GM19025 (cell line): ENCODE measurements at regions not wholly inside any gene's neighbourhood (a gene's known extent, or its start where the extent isn't known, plus 50 kb on each side); places are given as distances from the start of the nearest gene placed in this dataset.

Source experiments
- ATAC-seq: cut with Tn5 transposase; IDR thresholded peaks from one replicate; pipeline ENCODE4 v1.9.1; 2021; ENCODE audit warnings: mild to moderate bottlenecking, low read depth, moderate library complexity; ENCODE audit not compliant: unreplicated experiment

GRCh38 chr12:82055391-82055790 lies 296.2 kb upstream of the PPFIA2 start:
- no peak for ATAC-seq

DNA sequence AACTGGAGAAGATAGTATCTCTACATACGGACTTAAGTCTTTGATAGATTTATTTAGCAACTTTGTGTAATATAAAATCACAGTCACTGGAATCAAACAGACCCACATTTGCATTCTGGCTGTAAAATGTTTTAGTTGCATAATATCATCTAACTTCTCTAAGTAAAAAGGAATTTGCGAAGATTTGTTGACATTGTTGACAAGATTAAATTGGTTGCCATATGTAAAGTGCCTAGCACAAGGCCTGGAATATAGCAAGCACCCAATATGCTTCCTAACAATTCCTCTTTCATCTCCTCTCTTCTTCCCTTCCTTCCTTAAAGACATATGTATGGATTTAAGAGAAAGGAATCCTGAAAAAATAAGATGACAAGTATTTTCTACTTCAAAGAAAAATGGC lies 295.4 kb upstream of the PPFIA2 start:
- ATAC-seq, result no peak

DNA sequence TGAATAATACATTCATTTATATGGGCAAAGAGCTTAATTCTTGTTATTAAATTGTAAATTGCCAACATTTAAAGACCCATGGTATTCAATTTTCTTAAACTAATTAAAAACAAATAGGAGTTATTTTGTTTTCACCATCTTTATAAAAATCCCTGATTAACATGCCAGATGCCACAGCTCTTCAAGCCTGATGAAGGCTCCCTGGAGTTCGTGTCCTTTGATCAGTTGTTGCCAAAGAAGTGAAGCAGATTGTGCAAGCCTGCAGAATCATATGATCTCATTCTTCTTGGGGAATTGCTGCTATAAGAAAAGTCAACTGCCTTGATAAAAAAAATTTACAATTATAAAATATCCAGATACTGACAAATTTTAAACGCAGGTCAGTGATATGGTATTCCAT lies 288.3 kb upstream of the PPFIA2 start:
- no peak for ATAC-seq

DNA sequence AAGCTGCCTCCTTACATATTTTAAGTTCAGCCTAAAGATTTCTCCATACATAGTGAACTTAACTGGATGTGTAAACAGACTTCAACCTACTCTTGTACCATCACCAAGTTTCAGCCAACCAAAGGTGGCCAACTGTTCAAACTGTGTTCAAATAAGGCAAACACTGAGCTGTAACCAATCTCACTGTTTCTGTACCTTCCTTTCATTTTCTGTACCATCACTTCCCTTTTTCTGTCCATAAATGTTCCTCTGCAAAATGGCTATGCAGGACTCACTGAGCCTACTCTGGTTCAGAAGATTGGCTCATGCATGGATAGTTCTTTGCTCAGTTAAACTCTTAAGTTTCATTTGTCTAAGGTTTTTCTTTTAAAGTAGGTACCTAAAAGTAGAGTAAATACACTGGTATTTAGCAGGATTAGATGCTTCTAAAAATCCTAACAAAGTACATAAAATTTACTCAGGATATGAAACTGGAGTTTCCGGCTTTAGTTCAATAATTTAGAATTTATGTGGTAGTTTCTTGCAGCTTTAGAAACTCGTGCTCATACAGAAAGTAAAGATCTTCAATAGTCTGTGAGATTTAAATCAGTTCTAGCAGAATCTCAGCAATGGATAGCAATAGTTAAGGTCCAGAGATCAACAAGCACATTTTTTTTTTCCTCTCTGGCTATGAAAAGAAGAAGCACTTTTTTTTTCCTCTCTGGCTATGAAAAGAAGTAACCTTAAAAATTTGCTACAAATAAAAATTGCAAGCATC lies 282.0 kb upstream of the PPFIA2 start:
- peak; percentile 68 for ATAC-seq

GRCh38 chr12:82034769-82035168 lies 275.6 kb upstream of the PPFIA2 start:
- ATAC-seq, result no peak

DNA sequence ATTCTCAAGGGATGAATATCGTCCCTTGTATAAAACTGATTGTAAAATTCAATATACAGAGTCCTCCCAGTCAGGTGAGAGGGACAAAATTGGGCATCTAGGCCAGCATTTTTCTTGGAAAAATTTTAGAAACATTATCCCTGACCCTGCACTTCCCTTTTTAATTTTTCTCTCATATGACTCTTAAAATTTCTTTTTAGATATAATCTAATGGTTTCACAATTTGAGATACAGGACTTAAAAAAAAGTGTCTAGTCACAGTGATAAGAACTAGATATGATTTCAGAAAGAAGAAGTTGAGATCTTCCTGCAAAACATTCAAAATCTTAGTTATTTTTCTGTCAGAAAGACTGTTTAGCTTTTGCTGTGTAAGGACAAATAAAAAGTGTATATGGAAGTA lies 270.8 kb upstream of the PPFIA2 start:
- no peak for ATAC-seq

- no peak for ATAC-seq
Measured at GRCh38 chr12:82028772-82029171, 269.6 kb upstream of the PPFIA2 start.

DNA sequence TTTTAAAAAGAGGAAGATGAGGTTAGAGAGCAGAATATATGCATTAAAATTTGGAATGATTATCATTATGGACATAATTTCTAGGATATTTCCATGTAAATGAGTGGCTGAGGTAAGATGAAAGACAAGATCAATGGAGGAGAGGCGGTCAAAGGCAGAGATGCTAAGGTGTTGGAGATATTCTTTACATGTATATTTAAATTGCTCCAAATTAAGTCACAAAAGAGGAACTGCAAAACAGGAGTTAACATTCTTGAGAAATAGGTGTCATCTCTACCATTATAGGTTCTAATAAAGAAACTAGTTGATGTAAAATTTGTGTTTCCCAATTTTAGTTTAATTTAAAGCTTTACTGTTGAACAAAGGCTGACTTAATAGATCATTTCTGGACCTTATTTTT lies 268.5 kb upstream of the PPFIA2 start:
- no peak for ATAC-seq

DNA sequence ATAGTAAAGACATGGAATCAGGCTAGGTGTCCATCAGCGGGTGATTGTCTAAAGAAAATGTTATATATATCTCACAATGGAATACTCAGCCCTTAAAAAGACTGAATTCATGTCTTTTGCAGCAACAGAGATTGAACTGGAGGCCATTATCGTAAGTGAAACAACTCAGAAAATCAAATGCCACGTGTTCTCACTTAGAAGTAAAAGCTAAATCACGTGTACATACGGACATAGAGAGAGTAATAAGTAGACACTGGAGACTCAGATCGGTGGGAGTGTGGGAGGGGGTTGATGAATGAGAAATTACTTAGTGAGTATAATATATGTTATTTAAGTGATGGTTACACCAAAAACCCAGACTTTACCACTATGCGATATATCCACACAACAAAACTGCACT lies 266.3 kb upstream of the PPFIA2 start:
- ATAC-seq, result no peak

DNA sequence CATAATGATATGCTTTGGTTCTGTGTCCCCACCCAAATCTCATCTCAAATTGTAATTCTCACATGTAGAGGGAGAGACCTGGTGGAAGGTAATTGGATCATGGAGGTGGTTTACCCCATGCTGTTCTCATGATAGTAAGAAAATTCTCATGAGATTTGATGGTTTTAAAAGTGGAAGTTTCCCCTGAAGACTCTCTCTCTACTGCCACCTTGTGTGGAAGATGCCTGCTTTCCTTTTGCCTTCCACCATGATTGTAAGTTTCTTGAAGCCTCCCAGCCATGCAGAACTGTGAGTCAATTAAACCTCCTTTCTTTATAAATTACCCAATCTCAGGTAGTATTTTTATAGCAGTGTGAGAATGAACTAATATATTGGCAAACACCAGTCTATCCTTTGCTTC lies 260.4 kb upstream of the PPFIA2 start:
- ATAC-seq, result no peak

DNA sequence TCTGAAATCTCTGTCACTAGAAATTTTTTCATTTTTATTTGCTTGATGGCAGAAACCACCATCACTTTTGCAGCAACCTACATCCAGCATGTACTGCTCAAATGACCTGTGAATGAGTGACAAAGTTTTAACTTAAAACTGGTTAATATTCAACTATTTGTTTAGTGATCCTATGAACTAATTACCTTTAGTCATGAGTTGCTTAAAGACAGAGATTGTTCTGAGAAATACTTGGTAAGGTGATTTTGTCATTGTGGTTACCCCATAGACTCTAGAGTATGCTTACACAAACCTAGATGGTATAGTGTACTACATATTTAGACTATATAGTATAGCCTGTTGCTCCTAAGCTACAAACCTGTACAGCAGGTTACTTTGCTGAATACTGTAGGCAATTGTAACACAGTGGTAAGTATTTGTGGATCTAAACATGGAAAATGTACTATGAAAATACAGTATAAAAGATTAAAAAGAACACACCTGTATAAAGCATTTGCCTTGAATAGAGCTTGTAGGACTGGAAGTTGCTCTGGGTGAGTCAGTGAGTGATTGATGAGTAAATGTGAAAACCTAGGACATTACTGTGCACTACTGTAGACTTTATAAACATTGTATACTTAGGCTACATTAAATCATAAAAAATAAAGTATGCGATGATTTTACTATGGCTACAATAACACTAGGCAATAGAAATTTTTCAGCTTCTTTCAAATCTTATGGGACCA lies 256.6 kb upstream of the PPFIA2 start:
- peak; percentile 91 for ATAC-seq

GRCh38 chr12:82012176-82012575 lies 253.0 kb upstream of the PPFIA2 start:
- ATAC-seq, result no peak

- no peak for ATAC-seq
Measured at GRCh38 chr12:82009524-82009923, 250.4 kb upstream of the PPFIA2 start.

GRCh38 chr12:82008251-82008650 lies 249.1 kb upstream of the PPFIA2 start:
- no peak for ATAC-seq

DNA sequence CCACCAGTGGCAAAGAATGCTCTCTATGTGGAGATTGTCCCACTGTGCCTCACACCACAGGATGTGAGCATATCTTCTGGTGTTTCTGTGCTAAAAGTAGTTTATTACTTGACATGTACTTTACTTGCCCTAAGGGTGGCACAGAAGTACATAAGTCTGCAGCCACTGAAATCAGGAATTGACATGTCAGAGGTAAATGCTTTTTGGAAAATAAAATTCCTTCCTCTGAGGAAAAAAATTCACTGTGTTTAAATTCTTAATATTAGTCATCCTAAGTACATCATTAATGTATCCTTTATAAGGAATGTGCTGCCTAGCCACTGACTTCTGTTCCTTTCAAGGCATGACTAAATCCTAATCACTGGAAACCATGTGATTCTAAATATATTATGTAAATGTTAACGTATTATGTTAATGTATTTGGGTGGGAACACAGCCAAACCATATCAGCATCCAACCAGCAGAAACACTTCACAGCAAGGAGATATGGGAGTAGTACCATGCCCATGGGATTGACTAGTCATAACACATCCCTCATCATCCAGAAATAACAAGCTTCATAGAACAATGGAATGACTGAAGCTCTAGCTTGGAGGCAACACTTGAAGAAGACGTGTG lies 239.7 kb upstream of the PPFIA2 start:
- no peak for ATAC-seq

GRCh38 chr12:81992461-81992860 lies 233.3 kb upstream of the PPFIA2 start:
- no peak for ATAC-seq

GRCh38 chr12:81991868-81992267 lies 232.7 kb upstream of the PPFIA2 start:
- ATAC-seq, result no peak

GRCh38 chr12:81988362-81988761 lies 229.2 kb upstream of the PPFIA2 start:
- ATAC-seq, result no peak

DNA sequence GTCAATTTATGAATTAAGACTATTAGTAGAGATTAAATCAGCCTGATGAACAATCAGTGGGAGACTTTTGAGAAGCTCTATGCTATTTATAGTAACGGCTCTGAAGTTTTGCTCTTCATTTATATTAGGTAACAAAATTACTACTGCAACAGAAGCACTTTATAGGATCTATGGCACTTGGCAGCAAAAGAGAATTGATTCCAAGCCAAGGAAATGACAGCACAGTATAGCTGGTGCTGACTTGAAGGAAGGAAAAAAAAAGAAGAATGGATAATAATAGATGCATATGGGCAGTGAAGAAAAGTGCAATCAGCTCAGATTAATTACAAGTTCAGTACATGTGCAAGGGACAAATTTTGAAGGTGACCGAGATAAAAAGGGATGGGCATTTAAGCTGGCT lies 228.2 kb upstream of the PPFIA2 start:
- no peak for ATAC-seq

DNA sequence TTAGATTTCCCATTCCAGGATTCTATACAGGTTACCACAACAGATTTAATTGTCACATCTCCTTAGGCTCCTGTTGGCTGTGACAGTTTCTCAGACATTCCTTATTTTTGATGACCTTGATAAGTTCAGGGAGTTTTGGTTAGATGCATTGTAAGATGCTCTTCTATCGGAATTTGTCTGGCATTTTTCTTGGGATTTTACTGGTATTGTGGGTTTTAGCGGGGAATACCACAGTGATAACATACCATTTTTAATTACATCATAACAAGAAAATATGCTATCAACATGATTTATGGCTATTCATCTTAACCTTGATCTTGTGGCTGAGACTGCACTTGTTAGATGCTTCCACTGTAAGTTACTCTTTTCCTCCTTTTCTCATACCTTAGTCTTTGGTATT lies 217.5 kb upstream of the PPFIA2 start:
- ATAC-seq, result no peak

DNA sequence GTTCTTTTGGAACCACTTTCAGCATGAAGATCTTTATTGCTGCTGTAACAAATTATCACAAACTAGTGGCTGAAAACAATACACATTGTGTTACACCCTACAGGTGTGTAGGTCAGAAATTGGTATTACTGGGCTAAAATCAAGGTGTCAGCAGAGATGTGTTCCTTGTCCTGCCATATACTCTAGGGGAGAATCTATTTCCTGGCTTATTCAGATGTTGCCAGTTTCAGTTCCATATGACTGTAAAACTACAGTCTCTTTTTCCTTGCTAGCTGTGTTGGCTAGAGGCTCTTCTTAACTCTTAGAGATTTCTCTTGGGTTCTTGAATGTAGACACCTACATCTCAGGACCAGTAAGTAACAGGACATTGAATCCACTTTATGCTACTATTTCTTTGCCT lies 215.6 kb upstream of the PPFIA2 start:
- ATAC-seq, result no peak

DNA sequence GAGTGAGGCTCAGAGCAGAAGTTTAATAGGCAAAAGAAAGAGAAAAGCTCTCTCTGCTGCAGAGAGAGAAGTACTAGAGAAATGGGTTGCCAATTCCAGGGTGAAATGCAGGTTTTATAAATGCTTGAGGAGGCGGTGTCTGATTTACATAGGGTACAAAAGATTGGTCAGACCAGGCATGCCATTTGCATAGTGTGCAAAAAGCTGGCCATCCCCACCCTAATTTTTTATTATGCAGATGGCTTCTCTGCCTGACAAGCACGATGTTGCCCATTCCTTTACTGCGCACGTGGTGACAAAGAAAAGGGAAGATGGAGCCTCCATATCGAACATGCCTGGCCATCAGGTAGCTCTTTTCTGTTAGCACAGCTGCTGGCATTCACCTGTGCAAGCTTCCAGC lies 209.3 kb upstream of the PPFIA2 start:
- no peak for ATAC-seq
